Medulla oblongata (tissue), 1 donor: ENCODE measurements at regions not wholly inside any gene's neighbourhood (a gene's known extent, or its start where the extent isn't known, plus 50 kb on each side); places are given as distances from the start of the nearest gene placed in this dataset.

ENCODE experiments used
- DNase-seq: peaks from one replicate; pipeline ENCODE4 v3.0.0-alpha.2; 2015; ENCODE audit errors: extremely low spot score

- no peak for DNase-seq
Measured at GRCh38 chr2:150548527-150548926, 61.1 kb upstream of the RND3 start.

- no peak for DNase-seq
Measured at GRCh38 chr2:150545916-150546315, 58.4 kb upstream of the RND3 start.

- DNase-seq: no peak
Measured at GRCh38 chr2:150544731-150545130, 57.3 kb upstream of the RND3 start.

DNA sequence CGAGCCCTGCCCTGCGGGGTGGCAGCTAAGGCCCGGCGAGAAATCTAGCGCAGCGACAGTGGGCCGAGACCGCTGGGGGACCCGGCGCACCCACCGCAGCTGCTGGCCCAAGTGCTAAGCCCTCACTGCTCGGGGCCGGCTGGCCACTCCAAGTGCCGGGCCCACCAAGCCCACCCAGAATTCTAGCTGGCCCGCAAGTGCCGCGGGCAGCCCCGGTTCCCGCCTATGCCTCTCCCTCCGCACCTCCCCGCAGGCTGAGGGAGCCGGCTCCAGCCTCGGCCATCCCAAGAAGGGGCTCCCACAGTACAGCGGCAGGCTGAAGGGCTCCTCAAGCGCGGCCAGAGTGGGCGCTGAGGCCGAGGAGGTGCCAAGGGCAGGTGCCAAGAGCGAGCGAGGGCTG, 55.2 kb upstream of the RND3 start:
- DNase-seq: no peak

DNA sequence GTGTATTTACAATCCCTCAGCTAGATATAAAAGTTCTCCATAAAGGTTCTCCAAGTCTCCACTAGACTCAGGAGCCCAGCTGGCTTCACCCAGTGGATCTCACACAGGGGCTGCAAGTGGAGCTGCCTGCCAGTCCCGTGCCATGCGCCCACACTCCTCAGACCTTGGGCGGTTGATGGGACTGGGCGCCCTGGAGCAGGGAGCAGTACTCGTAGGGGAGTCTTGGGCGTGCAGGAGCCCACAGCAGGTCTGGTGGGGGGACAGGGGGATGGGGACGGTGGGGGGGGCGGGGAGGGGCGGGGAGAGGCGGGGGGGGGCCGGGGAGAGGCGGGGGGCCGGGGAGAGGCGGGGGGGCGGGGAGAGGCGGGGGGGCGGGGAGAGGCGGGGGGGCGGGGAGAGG, 54.7 kb upstream of the RND3 start:
- DNase-seq: no peak

GRCh38 chr2:150538651-150539201, 51.3 kb upstream of the RND3 start:
- no peak for DNase-seq
